SW480 (cell line): ENCODE measurements at regions not wholly inside any gene's neighbourhood (a gene's known extent, or its start where the extent isn't known, plus 50 kb on each side); places are given as distances from the start of the nearest gene placed in this dataset.

ENCODE experiments used
- DNase-seq: peaks from one replicate; pipeline ENCODE4 v3.0.0-alpha.2; 2016; ENCODE audit warnings: low spot score

GRCh38 chr15:45743426-45744235 is 108.8 kb downstream of the SQOR start:
- DNase-seq, result no peak

GRCh38 chr15:45744236-45744589 is 109.4 kb downstream of the SQOR start:
- DNase-seq, result no peak

GRCh38 chr15:45747426-45747825 is 112.6 kb downstream of the SQOR start:
- DNase-seq, result peak; percentile 2

DNA sequence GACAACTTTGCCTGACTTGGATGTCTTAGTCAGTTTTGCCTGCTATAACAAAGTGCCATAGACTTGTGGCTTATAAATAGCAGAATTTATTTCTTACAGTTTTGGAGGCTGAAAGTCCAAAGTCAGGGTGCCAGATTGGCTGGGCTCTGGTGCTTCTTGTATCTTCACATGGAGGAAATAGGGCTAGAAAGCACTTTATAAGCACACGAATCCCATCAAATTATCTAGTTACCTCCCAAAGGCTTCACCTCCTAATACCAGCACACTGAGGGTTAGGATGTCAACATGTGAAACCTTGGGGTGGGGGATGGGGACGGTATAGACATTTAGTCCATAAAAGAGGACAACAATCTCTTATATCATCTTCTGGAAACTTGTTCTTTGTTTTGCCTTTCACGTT is 116.8 kb downstream of the SQOR start:
- DNase-seq, result no peak

- DNase-seq, result no peak
Measured at GRCh38 chr15:45759936-45760335, 125.1 kb downstream of the SQOR start.

DNA sequence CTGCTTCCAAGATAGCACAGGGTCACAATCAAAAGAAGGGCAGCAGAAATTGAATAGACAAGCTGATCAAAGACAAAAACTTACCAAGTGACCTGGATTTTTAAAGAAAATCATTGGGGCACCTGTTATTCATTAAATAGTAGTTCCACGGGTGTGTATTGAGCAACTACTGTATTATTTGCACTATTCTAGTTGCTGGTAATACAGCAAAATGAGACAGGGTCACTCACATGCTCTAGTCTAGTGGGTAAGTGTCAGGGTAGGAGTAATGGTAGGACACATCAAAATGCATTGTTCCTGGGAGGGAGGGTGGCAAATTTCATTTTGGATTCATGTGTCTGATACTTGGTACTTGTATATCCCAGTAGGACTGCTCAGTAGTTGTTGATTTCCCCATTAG is 127.9 kb downstream of the SQOR start:
- DNase-seq, result no peak

GRCh38 chr15:45763170-45763869 is 128.5 kb downstream of the SQOR start:
- no peak for DNase-seq

- DNase-seq, result peak; percentile 27
Measured at GRCh38 chr15:45773149-45773548, 138.3 kb downstream of the SQOR start.

DNA sequence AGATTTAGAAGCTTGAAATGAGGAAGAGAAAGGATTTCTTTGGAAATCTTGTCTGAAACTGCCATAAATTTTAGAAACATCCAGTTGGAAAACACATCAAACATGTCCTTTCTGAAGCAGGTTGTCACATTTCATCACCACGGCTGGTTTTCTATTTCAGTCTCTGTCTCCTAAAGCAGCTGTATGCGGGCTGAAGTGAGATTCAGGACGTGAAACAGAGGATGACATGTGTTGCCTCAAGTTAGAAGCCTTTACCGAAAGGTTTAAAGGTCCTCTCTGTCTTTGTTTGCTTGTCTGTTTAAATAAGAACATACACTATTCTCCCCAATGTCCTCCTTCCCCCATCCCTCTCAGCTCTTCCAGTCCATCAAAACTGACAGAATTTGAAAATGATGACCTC is 141.9 kb downstream of the SQOR start:
- no peak for DNase-seq

DNA sequence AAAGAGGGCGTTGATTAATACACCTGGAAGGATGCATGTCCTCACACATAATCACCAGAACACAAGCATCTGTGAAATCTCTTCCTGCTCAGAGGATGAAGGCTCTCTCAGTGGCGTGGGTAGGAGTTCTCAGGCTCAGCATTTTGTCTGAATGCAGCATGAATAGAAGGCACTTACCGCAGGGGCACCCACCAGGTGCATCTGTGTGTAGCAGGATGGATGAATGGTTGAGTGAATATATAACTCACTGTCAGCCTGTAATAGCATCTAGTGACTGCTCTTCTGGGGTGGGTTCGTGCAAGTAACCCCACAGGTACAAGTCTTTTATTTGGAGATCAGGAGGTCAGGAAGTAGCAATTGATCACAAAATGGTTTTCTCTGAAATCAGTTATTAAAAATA is 143.0 kb downstream of the SQOR start:
- DNase-seq, result no peak

DNA sequence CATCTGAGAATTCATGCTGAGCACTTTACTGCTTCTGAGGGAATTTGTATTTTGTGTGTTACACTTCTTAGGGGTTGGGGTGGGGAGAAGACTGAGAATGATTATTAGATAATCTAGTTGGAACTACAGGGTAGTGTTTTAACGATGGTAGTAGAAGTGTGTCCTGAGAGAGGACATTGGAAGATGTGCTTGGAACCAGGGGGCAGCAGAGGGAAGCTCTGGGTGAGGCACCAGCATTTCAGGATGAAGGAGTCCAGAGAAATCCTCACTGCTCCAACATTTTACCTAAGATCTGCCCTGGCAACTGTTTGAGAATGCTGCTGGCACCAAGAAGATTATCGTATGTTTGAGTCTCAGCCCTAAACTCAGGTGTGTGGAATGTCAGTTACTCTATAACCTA is 145.5 kb downstream of the SQOR start:
- no peak for DNase-seq

- DNase-seq, result no peak
Measured at GRCh38 chr15:45784656-45785055, 149.8 kb downstream of the SQOR start.

DNA sequence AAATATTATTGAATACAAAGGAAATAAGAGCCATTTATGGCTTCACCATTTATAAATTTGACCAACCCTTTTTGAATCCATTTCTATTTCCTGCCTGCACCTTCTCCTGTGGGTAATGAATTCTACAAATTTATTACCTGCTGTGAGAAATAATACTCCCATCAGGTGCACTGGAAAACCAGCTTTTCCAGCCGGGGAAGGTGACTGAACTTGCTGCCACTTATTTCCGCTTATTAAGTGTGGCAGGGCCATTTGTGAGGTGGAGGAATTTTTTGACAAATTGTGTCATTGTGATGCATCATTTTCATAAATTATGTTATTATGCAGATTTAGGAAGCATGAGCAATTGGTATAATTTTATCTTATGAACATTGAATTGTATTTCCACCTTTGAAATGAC is 151.1 kb downstream of the SQOR start:
- no peak for DNase-seq

GRCh38 chr15:45790325-45790943 is 155.6 kb downstream of the SQOR start:
- DNase-seq, result peak; percentile 11

DNA sequence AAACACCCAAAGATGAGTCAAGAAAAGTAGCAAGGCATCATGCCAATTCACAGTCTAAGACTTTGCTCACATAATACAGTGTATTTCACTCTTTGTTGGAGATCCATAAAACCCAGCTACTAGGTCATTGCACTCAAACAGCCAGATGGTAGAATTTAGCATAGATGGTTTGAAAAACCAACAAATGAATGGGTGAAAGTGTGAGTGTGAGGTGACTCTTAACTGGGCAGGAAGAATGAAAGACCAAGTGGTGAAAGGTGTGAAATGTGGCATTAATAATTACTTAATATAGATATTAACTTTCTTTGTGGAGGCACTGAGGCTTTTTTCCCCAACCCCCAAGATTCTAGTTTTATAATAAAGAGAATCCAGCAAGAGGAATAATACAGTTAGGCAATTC is 159.5 kb downstream of the SQOR start:
- DNase-seq, result no peak

- no peak for DNase-seq
Measured at GRCh38 chr15:45794712-45795439, 160.0 kb downstream of the SQOR start.

GRCh38 chr15:45795440-45796069 is 160.7 kb downstream of the SQOR start:
- peak; percentile 60 for DNase-seq

DNA sequence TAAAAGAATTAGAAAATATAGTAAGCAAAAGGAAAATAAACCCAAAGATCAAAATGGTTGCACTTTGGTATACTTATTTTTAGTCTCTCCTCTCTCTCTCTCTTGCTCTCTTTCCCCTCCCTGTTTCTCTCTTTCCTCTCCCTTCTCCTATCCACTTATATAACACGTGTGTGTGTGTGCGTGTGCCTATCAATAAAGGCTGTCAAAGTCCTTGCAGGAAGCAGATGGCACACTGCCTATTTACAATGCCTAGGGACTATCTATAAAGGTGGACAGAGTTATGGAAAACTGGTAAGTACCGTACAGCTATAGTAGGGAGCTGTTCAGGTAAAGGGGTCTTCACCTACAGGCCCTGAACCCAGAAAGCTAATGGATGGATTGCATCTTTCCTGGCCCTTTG is 161.6 kb downstream of the SQOR start:
- no peak for DNase-seq

- no peak for DNase-seq
Measured at GRCh38 chr15:45799508-45799907, 164.7 kb downstream of the SQOR start.

GRCh38 chr15:45801543-45801942 is 166.7 kb downstream of the SQOR start:
- no peak for DNase-seq

DNA sequence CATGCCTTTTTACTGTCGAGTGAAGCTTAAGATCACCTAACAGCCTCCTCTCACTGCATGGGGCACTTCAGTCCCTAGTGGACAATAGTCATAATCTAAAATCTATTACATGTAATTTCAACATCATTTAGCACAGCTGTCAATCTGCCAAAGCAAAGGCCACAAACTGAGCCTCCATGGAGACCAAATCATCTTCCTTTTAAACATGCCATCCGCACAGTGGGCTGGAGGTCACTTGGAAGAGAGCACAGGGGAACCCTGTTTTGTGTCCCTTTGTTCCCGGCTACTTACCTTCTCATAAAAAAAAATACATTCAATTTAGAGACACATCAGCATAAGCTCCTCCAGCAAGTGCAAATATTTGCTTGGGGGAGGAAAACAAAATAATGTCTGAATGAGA is 167.3 kb downstream of the SQOR start:
- DNase-seq, result peak; percentile 25

GRCh38 chr15:45804028-45804427 is 169.2 kb downstream of the SQOR start:
- DNase-seq, result no peak
